Neural progenitor cell (in vitro differentiated cells): ENCODE measurements at regions not wholly inside any gene's neighbourhood (a gene's known extent, or its start where the extent isn't known, plus 50 kb on each side); places are given as distances from the start of the nearest gene placed in this dataset.

Experiments used
- EZH2 ChIP-seq: fragments of 200-600 bp; sonication (generic); IDR thresholded peaks from 2 replicates; pipeline ENCODE4 v1.6.1; 2017; ENCODE audit warnings: antibody characterized with exemption, mild to moderate bottlenecking, moderate library complexity
- EZH2phosphoT487 ChIP-seq: fragments of 200-600 bp; sonication (generic); IDR thresholded peaks from 2 replicates; pipeline ENCODE4 v1.6.1; 2017; ENCODE audit warnings: antibody characterized with exemption
- TF ChIP-seq, protein P1 (sequence below): fragments of 200-600 bp; sonication (generic); IDR thresholded peaks from 2 replicates; pipeline ENCODE4 v1.5.1; 2017; ENCODE audit warnings: antibody characterized with exemption, mild to moderate bottlenecking

- TF ChIP-seq, protein P1, sequence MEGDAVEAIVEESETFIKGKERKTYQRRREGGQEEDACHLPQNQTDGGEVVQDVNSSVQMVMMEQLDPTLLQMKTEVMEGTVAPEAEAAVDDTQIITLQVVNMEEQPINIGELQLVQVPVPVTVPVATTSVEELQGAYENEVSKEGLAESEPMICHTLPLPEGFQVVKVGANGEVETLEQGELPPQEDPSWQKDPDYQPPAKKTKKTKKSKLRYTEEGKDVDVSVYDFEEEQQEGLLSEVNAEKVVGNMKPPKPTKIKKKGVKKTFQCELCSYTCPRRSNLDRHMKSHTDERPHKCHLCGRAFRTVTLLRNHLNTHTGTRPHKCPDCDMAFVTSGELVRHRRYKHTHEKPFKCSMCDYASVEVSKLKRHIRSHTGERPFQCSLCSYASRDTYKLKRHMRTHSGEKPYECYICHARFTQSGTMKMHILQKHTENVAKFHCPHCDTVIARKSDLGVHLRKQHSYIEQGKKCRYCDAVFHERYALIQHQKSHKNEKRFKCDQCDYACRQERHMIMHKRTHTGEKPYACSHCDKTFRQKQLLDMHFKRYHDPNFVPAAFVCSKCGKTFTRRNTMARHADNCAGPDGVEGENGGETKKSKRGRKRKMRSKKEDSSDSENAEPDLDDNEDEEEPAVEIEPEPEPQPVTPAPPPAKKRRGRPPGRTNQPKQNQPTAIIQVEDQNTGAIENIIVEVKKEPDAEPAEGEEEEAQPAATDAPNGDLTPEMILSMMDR = no peak
- no peak for TF ChIP-seq EZH2phosphoT487
- TF ChIP-seq EZH2 = no peak
Measured at GRCh38 chr19:28318469-28319179, 894.3 kb downstream of the UQCRFS1 start.
